Testis (tissue), 2 donors: ENCODE measurements at regions not wholly inside any gene's neighbourhood (a gene's known extent, or its start where the extent isn't known, plus 50 kb on each side); places are given as distances from the start of the nearest gene placed in this dataset.
"Not testable (repeated sequence)": the region's sequence is repeated elsewhere in the genome, so short reads cannot be mapped to it uniquely, and the experiment has no call there.

Experiments
- DNase-seq: peaks from one replicate; pipeline ENCODE4 v3.0.0-alpha.2; 2019
- H3K27ac ChIP-seq, 2 donors: fragments of 200-600 bp; sonication (generic); one replicate each; pipeline ENCODE4 v1.5.1; 2019
- H3K27me3 ChIP-seq: fragments of 200-600 bp; sonication (generic); one replicate; pipeline ENCODE4 v1.5.1; 2019
- H3K36me3 ChIP-seq: fragments of 200-600 bp; sonication (generic); one replicate; pipeline ENCODE4 v1.5.1; 2017; ENCODE audit warnings: low read depth; ENCODE audit errors: missing control alignments
- H3K4me1 ChIP-seq: fragments of 200-600 bp; sonication (generic); one replicate; pipeline ENCODE4 v1.5.1; 2019
- H3K4me3 ChIP-seq, 2 donors: fragments of 200-600 bp; sonication (generic); one replicate each; pipeline ENCODE4 v1.5.1; 2017 to 2019
- H3K9me3 ChIP-seq: fragments of 200-600 bp; sonication (generic); one replicate; pipeline ENCODE4 v1.5.1; 2017
- CTCF ChIP-seq, 3 experiments: fragments of 450-650 bp in 2 of 3; fragments of 200-600 bp in 1 of 3; sonication (generic) in 1 of 3; IDR thresholded peaks; one replicate each; pipeline ENCODE4 v1.5.1; 2016 to 2019; ENCODE audit warnings: antibody characterized with exemption in 3 of 3, mild to moderate bottlenecking in 2 of 3, moderate library complexity in 1 of 3
- POLR2A ChIP-seq: fragments of 450-650 bp; IDR thresholded peaks from one replicate; pipeline ENCODE4 v1.6.1; 2017; ENCODE audit warnings: antibody characterized with exemption, mild to moderate bottlenecking, moderate library complexity
- WGBS, 2 donors: methylation state at CpG; one replicate each; pipeline ENCODE4 v1.1.5; 2018; 5-methylcytosine and 5-hydroxymethylcytosine counted together
- intact Hi-C: fragments of 100-400 bp; cut with DNase I; formaldehyde crosslinking; loops from one replicate; pipeline ENCODE4 v1.15.1; 2023; ENCODE audit warnings: low total_unique reads

- Histone ChIP-seq H3K27ac (no peak overlapping the region), H3K36me3 (no peaks in the 10 kb centered on the region), H3K9me3 (no peaks in the 10 kb centered on the region), H3K4me3 (no peak overlapping the region), H3K4me1 (no peaks in the 10 kb centered on the region), H3K27me3 (no peaks in the 10 kb centered on the region)
- TF ChIP-seq POLR2A: no peak
- no peak for TF ChIP-seq CTCF (IDR thresholded peaks at IDR 0.05)
- no peak for DNase-seq
- 71 to 72% methylated on average over 9 to 10 of the region's 10 CpGs for WGBS, 2 donors
- intact Hi-C loops: no loop called here
Observed at GRCh38 chrX:883588-883987, 253.0 kb downstream of the SHOX start.

GRCh38 chrX:879756-880698 is 249.4 kb downstream of the SHOX start:
- H3K27ac ChIP-seq, H3K27me3 ChIP-seq, H3K9me3 ChIP-seq, H3K4me1 ChIP-seq, H3K36me3 ChIP-seq, H3K4me3 ChIP-seq, intact Hi-C loops, DNase-seq: not testable (repeated sequence)
- WGBS, 2 donors: 43 to 45% methylated on average over 11 of the region's 11 CpGs

GRCh38 chrX:874061-874460 is 243.5 kb downstream of the SHOX start:
- TF ChIP-seq CTCF (IDR thresholded peaks at IDR 0.05) (no peak), POLR2A (no peak)
- Histone ChIP-seq H3K9me3 (no peaks in the 10 kb centered on the region), H3K4me1 (no peaks in the 10 kb centered on the region), H3K27me3 (no peaks in the 10 kb centered on the region), H3K27ac (no peak overlapping the region), H3K36me3 (no peaks in the 10 kb centered on the region), H3K4me3 (no peak overlapping the region)
- DNase-seq: no peak
- WGBS, 2 donors: 45 to 62% methylated on average over 15 of the region's 15 CpGs
- intact Hi-C loops: no loop called here

GRCh38 chrX:873016-873415 is 242.4 kb downstream of the SHOX start:
- Histone ChIP-seq H3K4me3 (no peak overlapping the region), H3K27ac (no peak overlapping the region), H3K27me3 (no peaks in the 10 kb centered on the region), H3K36me3 (no peaks in the 10 kb centered on the region), H3K4me1 (no peaks in the 10 kb centered on the region), H3K9me3 (no peaks in the 10 kb centered on the region)
- DNase-seq: no peak
- WGBS, 2 donors: 73 to 87% methylated on average over 7 of the region's 7 CpGs
- TF ChIP-seq POLR2A (no peak), CTCF (IDR thresholded peaks at IDR 0.05) (no peak)
- intact Hi-C loops: no loop called here

- DNase-seq: no peak
- intact Hi-C loops: no loop called here
- 70 to 82% methylated on average over 18 to 19 of the region's 19 CpGs for WGBS, 2 donors
- no peaks in the 10 kb centered on the region for H3K27me3 ChIP-seq
- no peaks in the 10 kb centered on the region for H3K4me1 ChIP-seq
- no peak overlapping the region for H3K4me3 ChIP-seq
- H3K27ac ChIP-seq: no peak overlapping the region
- TF ChIP-seq POLR2A (no peak), CTCF (IDR thresholded peaks at IDR 0.05) (no peak)
- H3K9me3 ChIP-seq: no peaks in the 10 kb centered on the region
- no peaks in the 10 kb centered on the region for H3K36me3 ChIP-seq
Observed at GRCh38 chrX:872090-872489, 241.5 kb downstream of the SHOX start.
